Daoy (cell line): ENCODE measurements at regions not wholly inside any gene's neighbourhood (a gene's known extent, or its start where the extent isn't known, plus 50 kb on each side); places are given as distances from the start of the nearest gene placed in this dataset.

ENCODE experiments used
- DNase-seq: peaks from one replicate; pipeline ENCODE4 v3.0.0-alpha.2; 2015; ENCODE audit warnings: low read depth

- DNase-seq, result no peak
These were observed 76.7 kb upstream of the UNC5A start for GRCh38 chr5:176733406-176734262.

- no peak for DNase-seq
These were observed 75.5 kb upstream of the UNC5A start for GRCh38 chr5:176734756-176735342.

- no peak for DNase-seq
These were observed 74.7 kb upstream of the UNC5A start for GRCh38 chr5:176735383-176736265.

GRCh38 chr5:176736301-176736930 lies 73.9 kb upstream of the UNC5A start:
- no peak for DNase-seq

GRCh38 chr5:176736931-176737745 lies 73.2 kb upstream of the UNC5A start:
- no peak for DNase-seq

- DNase-seq, result no peak
These were observed 72.4 kb upstream of the UNC5A start for GRCh38 chr5:176737746-176738636.

- no peak for DNase-seq
These were observed 71.6 kb upstream of the UNC5A start for GRCh38 chr5:176738637-176739250.

- no peak for DNase-seq
These were observed 70.8 kb upstream of the UNC5A start for GRCh38 chr5:176739461-176740051.

- DNase-seq, result no peak
These were observed 70.1 kb upstream of the UNC5A start for GRCh38 chr5:176740131-176740701.

- no peak for DNase-seq
These were observed 69.5 kb upstream of the UNC5A start for GRCh38 chr5:176740702-176741496.

GRCh38 chr5:176741561-176742211 lies 68.7 kb upstream of the UNC5A start:
- no peak for DNase-seq

GRCh38 chr5:176742246-176743105 lies 67.9 kb upstream of the UNC5A start:
- no peak for DNase-seq

- no peak for DNase-seq
These were observed 67.1 kb upstream of the UNC5A start for GRCh38 chr5:176743136-176743861.

GRCh38 chr5:176743868-176744583 lies 66.3 kb upstream of the UNC5A start:
- no peak for DNase-seq

GRCh38 chr5:176744584-176744965 lies 65.8 kb upstream of the UNC5A start:
- no peak for DNase-seq
